ENCODE measurements at regions not wholly inside any gene's neighbourhood (a gene's known extent, or its start where the extent isn't known, plus 50 kb on each side); places are given as distances from the start of the nearest gene placed in this dataset.
"Not testable (repeated sequence)": the region's sequence is repeated elsewhere in the genome, so short reads cannot be mapped to it uniquely, and the experiment has no call there.

GRCh38 chr3:195635262-195635873 is 51.6 kb upstream of the APOD start:
- DNase-seq (ENCODE audit: low read depth), result not testable (repeated sequence)

GRCh38 chr3:195634426-195635261 is 50.9 kb upstream of the APOD start:
- not testable (repeated sequence) for DNase-seq (ENCODE audit: low read depth)
